Progenitor cell of endocrine pancreas (in vitro differentiated cells): ENCODE measurements at regions not wholly inside any gene's neighbourhood (a gene's known extent, or its start where the extent isn't known, plus 50 kb on each side); places are given as distances from the start of the nearest gene placed in this dataset.
A peak's percentile ranks its signal among the peaks of the same experiment; 100 is the strongest.
"Not testable (repeated sequence)": the region's sequence is repeated elsewhere in the genome, so short reads cannot be mapped to it uniquely, and the experiment has no call there.

Source experiments
- DNase-seq: peaks from one replicate; pipeline ENCODE4 v3.0.0; 2021; ENCODE audit warnings: low spot score; ENCODE audit not compliant: unreplicated experiment
- H3K27ac Mint-ChIP-seq: 2 replicates; pipeline ENCODE4 v1.8.0; 2021; ENCODE audit warnings: mild to moderate bottlenecking, moderate library complexity, mixed read lengths
- H3K27me3 Mint-ChIP-seq: 2 replicates; pipeline ENCODE4 v1.8.0; 2021; ENCODE audit warnings: mixed read lengths
- H3K36me3 Mint-ChIP-seq: 2 replicates; pipeline ENCODE4 v1.8.0; 2022; ENCODE audit warnings: mixed read lengths; ENCODE audit not compliant: insufficient read depth
- H3K4me1 Mint-ChIP-seq: 2 replicates; pipeline ENCODE4 v1.8.0; 2021; ENCODE audit warnings: low read depth, mixed read lengths
- H3K4me3 Mint-ChIP-seq: 2 replicates; pipeline ENCODE4 v1.8.0; 2021; ENCODE audit warnings: low read depth, mild to moderate bottlenecking, moderate library complexity, mixed read lengths
- H3K9me3 Mint-ChIP-seq: 2 replicates; pipeline ENCODE4 v1.8.0; 2021; ENCODE audit warnings: low read depth, mixed read lengths
- CTCF ChIP-seq: fragments of 200-600 bp; sonication (generic); IDR thresholded peaks from one replicate; pipeline ENCODE4 v1.5.0; 2021; ENCODE audit warnings: antibody characterized with exemption, mild to moderate bottlenecking; ENCODE audit not compliant: unreplicated experiment

GRCh38 chr15:99492275-99492674, 73.5 kb upstream of the MEF2A start:
- TF ChIP-seq CTCF = no peak
- Mint-ChIP-seq H3K9me3 (peaks cover 7% of the 10 kb centered on the region), H3K27me3 (peaks cover 15% of the 10 kb centered on the region), H3K4me3 (no peak overlapping the region), H3K4me1 (peaks cover 7% of the 10 kb centered on the region), H3K36me3 (no peaks in the 10 kb centered on the region), H3K27ac (no peak overlapping the region)
- DNase-seq = no peak

GRCh38 chr15:99492716-99493115, 73.1 kb upstream of the MEF2A start:
- peaks cover 13% of the 10 kb centered on the region for H3K27me3 Mint-ChIP-seq
- no peak for DNase-seq
- no peak overlapping the region for H3K27ac Mint-ChIP-seq
- peaks cover 11% of the 10 kb centered on the region for H3K9me3 Mint-ChIP-seq
- no peak for TF ChIP-seq CTCF
- peaks cover 7% of the 10 kb centered on the region for H3K4me1 Mint-ChIP-seq
- H3K4me3 Mint-ChIP-seq = no peak overlapping the region
- H3K36me3 Mint-ChIP-seq = no peaks in the 10 kb centered on the region

- Mint-ChIP-seq H3K4me1 (peaks cover 7% of the 10 kb centered on the region), H3K36me3 (no peaks in the 10 kb centered on the region), H3K27ac (no peak overlapping the region), H3K9me3 (peaks cover 16% of the 10 kb centered on the region), H3K4me3 (no peak overlapping the region), H3K27me3 (peaks cover 10% of the 10 kb centered on the region)
- no peak for TF ChIP-seq CTCF
- no peak for DNase-seq
Measured at GRCh38 chr15:99493461-99493860, 72.3 kb upstream of the MEF2A start.

GRCh38 chr15:99494536-99495233, 71.1 kb upstream of the MEF2A start:
- peaks cover 17% of the 10 kb centered on the region for H3K9me3 Mint-ChIP-seq
- H3K36me3 Mint-ChIP-seq, H3K4me3 Mint-ChIP-seq, H3K4me1 Mint-ChIP-seq, H3K27ac Mint-ChIP-seq, H3K27me3 Mint-ChIP-seq, DNase-seq: not testable (repeated sequence)

- Mint-ChIP-seq H3K4me3 (no peak overlapping the region), H3K36me3 (no peaks in the 10 kb centered on the region), H3K4me1 (peaks cover 9% of the 10 kb centered on the region), H3K27ac (peak overlapping the region; percentile 53), H3K27me3 (peaks cover 6% of the 10 kb centered on the region), H3K9me3 (peaks cover 17% of the 10 kb centered on the region)
- no peak for DNase-seq
- no peak for TF ChIP-seq CTCF
Measured at GRCh38 chr15:99495430-99496301, 70.1 kb upstream of the MEF2A start.
